GM23248 (cell line): ENCODE measurements at regions not wholly inside any gene's neighbourhood (a gene's known extent, or its start where the extent isn't known, plus 50 kb on each side); places are given as distances from the start of the nearest gene placed in this dataset.

ENCODE experiments used
- DNase-seq: peaks from one replicate; pipeline ENCODE4 v3.0.0-alpha.2; 2015
- H2AFZ ChIP-seq: fragments of 200-600 bp; sonication (generic); 2 replicates; pipeline ENCODE4 v1.6.1; 2016; ENCODE audit warnings: antibody characterized with exemption
- H3F3A ChIP-seq: fragments of 200-600 bp; sonication (generic); 2 replicates; pipeline ENCODE4 v1.6.1; 2016; ENCODE audit warnings: mild to moderate bottlenecking, antibody characterized with exemption, mixed run types; ENCODE audit not compliant: insufficient read depth
- H3K27ac ChIP-seq: fragments of 200-600 bp; sonication (generic); 2 replicates; pipeline ENCODE4 v1.5.1; 2016; ENCODE audit warnings: mild to moderate bottlenecking
- H3K27me3 ChIP-seq: fragments of 200-600 bp; sonication (generic); replicated peaks from 2 replicates; pipeline ENCODE4 v1.6.1; 2016; ENCODE audit warnings: mild to moderate bottlenecking; ENCODE audit not compliant: insufficient read depth
- H3K36me3 ChIP-seq: fragments of 200-600 bp; sonication (generic); 2 replicates; pipeline ENCODE4 v1.6.1; 2016; ENCODE audit warnings: low read depth, mild to moderate bottlenecking
- H3K4me1 ChIP-seq: fragments of 200-600 bp; sonication (generic); 2 replicates; pipeline ENCODE4 v1.6.1; 2016; ENCODE audit warnings: mild to moderate bottlenecking; ENCODE audit not compliant: insufficient read depth
- H3K4me2 ChIP-seq: fragments of 200-600 bp; sonication (generic); one replicate; pipeline ENCODE4 v1.6.1; 2016; ENCODE audit warnings: mild to moderate bottlenecking; ENCODE audit not compliant: unreplicated experiment
- H3K4me3 ChIP-seq: fragments of 200-600 bp; sonication (generic); 2 replicates; pipeline ENCODE4 v1.5.1; 2016; ENCODE audit warnings: mild to moderate bottlenecking
- H3K79me2 ChIP-seq: fragments of 200-600 bp; sonication (generic); 2 replicates; pipeline ENCODE4 v1.6.1; 2016; ENCODE audit warnings: mild to moderate bottlenecking; ENCODE audit not compliant: insufficient read depth
- H3K9ac ChIP-seq: fragments of 200-600 bp; sonication (generic); 2 replicates; pipeline ENCODE4 v1.6.1; 2016; ENCODE audit warnings: mild to moderate bottlenecking
- H3K9me2 ChIP-seq: fragments of 200-600 bp; sonication (generic); 2 replicates; pipeline ENCODE4 v1.6.1; 2016; ENCODE audit warnings: mixed run types, mild to moderate bottlenecking, moderate library complexity; ENCODE audit not compliant: insufficient read depth
- H3K9me3 ChIP-seq: fragments of 200-600 bp; sonication (generic); one replicate; pipeline ENCODE4 v1.6.1; 2017; ENCODE audit warnings: low read depth
- H4K20me1 ChIP-seq: fragments of 200-600 bp; sonication (generic); 2 replicates; pipeline ENCODE4 v1.6.0; 2016; ENCODE audit not compliant: insufficient read depth
- EZH2 ChIP-seq: fragments of 200-600 bp; sonication (generic); IDR thresholded peaks from 2 replicates; pipeline ENCODE4 v1.6.1; 2018; ENCODE audit warnings: antibody characterized with exemption, mild to moderate bottlenecking; ENCODE audit not compliant: insufficient read depth, poor library complexity, severe bottlenecking
- EZH2phosphoT487 ChIP-seq: fragments of 200-600 bp; sonication (generic); IDR thresholded peaks from 2 replicates; pipeline ENCODE4 v1.6.1; 2018; ENCODE audit warnings: antibody characterized with exemption, moderate library complexity, mild to moderate bottlenecking, low read depth; ENCODE audit not compliant: insufficient read depth
- WGBS, 2 experiments: methylation state at CpG; one replicate each; pipeline ENCODE4 v1.1.6; 2015 to 2017; ENCODE audit warnings: low lambda C conversion rate in 2 of 2, low coverage in 1 of 2; ENCODE audit errors: missing lambda C conversion rate in 2 of 2; 5-methylcytosine and 5-hydroxymethylcytosine counted together
- in situ Hi-C: fragments of 300-500 bp; cut with MboI; formaldehyde crosslinking; loops from 2 replicates; pipeline ENCODE4 v1.15.0; 2020

DNA sequence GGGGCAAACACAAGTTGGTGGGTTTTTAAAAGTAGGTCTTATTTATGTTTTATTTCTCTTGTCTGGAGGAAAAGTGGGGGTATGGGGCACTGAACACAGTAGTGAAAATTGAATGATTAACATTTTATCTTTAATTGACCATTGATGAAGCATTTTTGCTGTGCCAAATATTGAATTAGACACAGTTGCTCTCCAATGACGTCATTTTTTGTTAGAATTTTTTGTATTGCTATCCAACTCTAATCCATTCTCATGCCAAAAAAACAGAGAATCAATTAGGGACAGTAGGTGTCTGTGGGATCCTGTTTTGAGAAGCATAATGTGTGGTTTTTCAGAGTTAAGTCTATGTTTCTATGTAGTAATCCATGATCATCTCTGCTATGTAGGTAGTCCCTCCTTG, 1032.8 kb downstream of the STPG2 start:
- TF ChIP-seq EZH2phosphoT487 (no peak), EZH2 (no peak)
- Histone ChIP-seq H3K27ac (no peak overlapping the region), H3K4me1 (no peaks in the 10 kb centered on the region), H3K9ac (no peak overlapping the region), H3K4me3 (no peak overlapping the region), H2AFZ (no peak overlapping the region), H3K9me3 (no peaks in the 10 kb centered on the region), H3F3A (no peaks in the 10 kb centered on the region), H3K9me2 (no peaks in the 10 kb centered on the region; the same call in 1 of the 2 replicates), H4K20me1 (no peaks in the 10 kb centered on the region), H3K36me3 (no peaks in the 10 kb centered on the region), H3K27me3 (no peaks in the 10 kb centered on the region), H3K4me2 (no peak overlapping the region), H3K79me2 (no peaks in the 10 kb centered on the region)
- WGBS, 2 experiments = 9 to 10% methylated on average over 1 of the region's 1 CpG
- in situ Hi-C loops = no loop called here
- no peak for DNase-seq

DNA sequence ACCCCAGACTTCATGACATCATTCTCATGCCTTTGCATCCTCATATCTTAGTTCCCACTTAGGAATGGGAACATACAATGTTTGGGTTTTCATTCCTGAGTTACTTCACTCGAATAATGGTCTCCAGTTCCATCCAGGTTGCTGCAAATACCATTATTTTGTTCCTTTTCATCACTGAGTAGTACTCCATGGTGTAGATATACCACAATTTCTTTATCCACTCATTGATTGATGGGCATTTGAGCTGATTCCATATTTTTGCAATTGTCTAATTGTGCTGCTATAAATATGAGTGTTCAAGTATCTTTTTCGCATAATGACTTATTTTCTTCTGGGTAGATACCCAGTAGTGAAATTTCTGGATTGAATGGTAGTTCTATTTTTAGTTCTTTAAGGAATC, 1026.8 kb downstream of the STPG2 start:
- WGBS, 2 experiments = 9 to 20% methylated on average over 2 of the region's 2 CpGs
- TF ChIP-seq EZH2 (no peak), EZH2phosphoT487 (no peak)
- H3K36me3 ChIP-seq = no peaks in the 10 kb centered on the region
- in situ Hi-C loops = no loop called here
- no peak overlapping the region for H3K4me3 ChIP-seq
- no peak overlapping the region for H2AFZ ChIP-seq
- no peak for DNase-seq
- H3K27ac ChIP-seq = no peak overlapping the region
- no peaks in the 10 kb centered on the region for H4K20me1 ChIP-seq
- no peak overlapping the region for H3K4me2 ChIP-seq
- H3K9me2 ChIP-seq = no peaks in the 10 kb centered on the region; the same call in 1 of the 2 replicates
- H3K4me1 ChIP-seq = no peaks in the 10 kb centered on the region
- peaks cover 3% of the 10 kb centered on the region for H3K9me3 ChIP-seq
- no peaks in the 10 kb centered on the region for H3F3A ChIP-seq
- no peak overlapping the region for H3K9ac ChIP-seq
- no peaks in the 10 kb centered on the region for H3K79me2 ChIP-seq
- no peaks in the 10 kb centered on the region for H3K27me3 ChIP-seq

DNA sequence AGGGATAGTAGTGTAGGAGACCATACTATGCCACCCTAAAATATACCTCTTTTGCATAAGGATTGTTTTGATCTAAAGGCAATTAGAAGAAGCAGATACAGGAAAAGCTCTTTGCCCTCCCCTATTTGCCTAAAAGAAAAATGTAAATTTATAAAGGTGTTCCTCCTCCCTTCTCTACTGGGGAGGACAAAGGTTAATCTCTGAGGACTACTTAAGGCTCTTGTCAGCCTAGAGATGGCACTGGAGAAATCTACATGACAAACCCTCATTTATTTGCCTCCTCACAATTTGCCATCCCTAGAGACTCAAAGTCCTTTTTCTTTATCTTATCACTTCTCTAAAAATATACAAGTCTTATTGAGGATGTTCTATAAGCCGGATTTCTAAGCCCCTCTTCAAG, 1021.8 kb downstream of the STPG2 start:
- TF ChIP-seq EZH2 (no peak), EZH2phosphoT487 (no peak)
- no peaks in the 10 kb centered on the region for H4K20me1 ChIP-seq
- in situ Hi-C loops = no loop called here
- H3K79me2 ChIP-seq = no peaks in the 10 kb centered on the region
- no peaks in the 10 kb centered on the region for H3K36me3 ChIP-seq
- H3K4me3 ChIP-seq = no peak overlapping the region
- H3K4me2 ChIP-seq = no peak overlapping the region
- H3K9me2 ChIP-seq = no peaks in the 10 kb centered on the region
- H2AFZ ChIP-seq = no peak overlapping the region
- no peak overlapping the region for H3K27ac ChIP-seq
- WGBS, 2 experiments = 0 to 5% methylated on average over 1 of the region's 1 CpG
- H3F3A ChIP-seq = no peaks in the 10 kb centered on the region
- H3K9me3 ChIP-seq = peaks cover 3% of the 10 kb centered on the region
- H3K4me1 ChIP-seq = no peaks in the 10 kb centered on the region
- no peak for DNase-seq
- H3K9ac ChIP-seq = no peak overlapping the region
- H3K27me3 ChIP-seq = no peaks in the 10 kb centered on the region

DNA sequence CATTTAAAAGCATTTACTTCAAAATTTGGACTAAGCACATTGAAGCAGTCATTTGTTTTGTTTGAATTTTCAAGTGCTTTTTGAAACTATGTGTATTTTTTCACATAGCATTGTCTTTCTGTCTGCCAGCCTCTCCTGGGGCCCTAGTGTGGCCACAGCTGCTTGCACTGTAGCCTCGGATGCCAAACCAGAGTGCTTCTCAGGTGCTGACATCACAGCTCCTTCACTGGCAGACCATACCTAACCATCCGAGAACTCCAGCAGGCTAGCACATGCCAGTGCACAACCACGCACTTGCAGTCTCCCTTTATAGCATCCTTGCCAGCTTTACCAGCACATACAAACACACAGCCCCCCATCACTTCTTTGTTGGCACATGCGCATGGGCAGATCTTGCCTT, 1019.7 kb downstream of the STPG2 start:
- Histone ChIP-seq H4K20me1 (no peaks in the 10 kb centered on the region), H3K4me3 (no peak overlapping the region), H3K4me2 (no peak overlapping the region), H3K9ac (no peak overlapping the region), H3K4me1 (no peaks in the 10 kb centered on the region), H3K27ac (no peak overlapping the region), H3K79me2 (no peaks in the 10 kb centered on the region), H3F3A (no peaks in the 10 kb centered on the region), H3K27me3 (no peaks in the 10 kb centered on the region), H3K36me3 (no peaks in the 10 kb centered on the region), H3K9me2 (no peaks in the 10 kb centered on the region), H3K9me3 (no peaks in the 10 kb centered on the region), H2AFZ (no peak overlapping the region)
- DNase-seq = no peak
- WGBS, 2 experiments = 16 to 25% methylated on average over 4 of the region's 4 CpGs
- in situ Hi-C loops = no loop called here
- TF ChIP-seq EZH2phosphoT487 = no peak
- TF ChIP-seq EZH2 = no peak

DNA sequence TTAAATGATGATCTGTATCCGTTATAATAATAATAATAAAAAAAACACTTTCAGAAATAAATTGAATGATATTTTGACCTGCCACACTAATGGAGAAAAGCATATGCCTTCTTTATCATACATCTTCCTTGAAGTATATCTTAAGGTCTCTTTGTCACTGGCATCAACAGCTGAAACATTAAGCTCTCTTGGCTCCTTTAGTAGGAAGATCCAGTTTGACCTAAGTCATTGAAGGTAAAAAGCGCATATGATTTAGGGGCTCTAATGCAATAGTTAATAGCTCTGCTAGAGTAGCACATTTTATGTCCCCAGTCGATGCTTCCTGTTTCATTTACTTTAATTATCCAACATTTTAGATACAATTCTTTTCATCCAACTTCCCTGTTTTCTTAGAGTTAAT, 1010.8 kb downstream of the STPG2 start:
- in situ Hi-C loops = no loop called here
- Histone ChIP-seq H3K27me3 (no peaks in the 10 kb centered on the region), H3K9ac (no peak overlapping the region), H3K9me3 (no peaks in the 10 kb centered on the region), H3K4me2 (no peak overlapping the region), H3K4me1 (no peaks in the 10 kb centered on the region), H2AFZ (no peak overlapping the region), H3K4me3 (no peak overlapping the region), H4K20me1 (no peaks in the 10 kb centered on the region), H3K27ac (no peak overlapping the region), H3F3A (no peaks in the 10 kb centered on the region), H3K79me2 (no peaks in the 10 kb centered on the region), H3K9me2 (no peaks in the 10 kb centered on the region), H3K36me3 (no peaks in the 10 kb centered on the region)
- TF ChIP-seq EZH2phosphoT487 (no peak), EZH2 (no peak)
- WGBS, 2 experiments = 21 to 27% methylated on average over 3 of the region's 3 CpGs
- DNase-seq = no peak
